Stimulated activated CD4-positive, alpha-beta T cell treated with anti-CD3 and anti-CD28 coated beads, TNF-alpha, amount 100 ng/mL, for 24 hours (primary cell): ENCODE measurements at regions not wholly inside any gene's neighbourhood (a gene's known extent, or its start where the extent isn't known, plus 50 kb on each side); places are given as distances from the start of the nearest gene placed in this dataset.

Source experiments
- DNase-seq, 3 experiments: peaks; one replicate each; pipeline ENCODE4 v3.0.0-alpha.2; 2020; ENCODE audit warnings: low read depth in 3 of 3

DNA sequence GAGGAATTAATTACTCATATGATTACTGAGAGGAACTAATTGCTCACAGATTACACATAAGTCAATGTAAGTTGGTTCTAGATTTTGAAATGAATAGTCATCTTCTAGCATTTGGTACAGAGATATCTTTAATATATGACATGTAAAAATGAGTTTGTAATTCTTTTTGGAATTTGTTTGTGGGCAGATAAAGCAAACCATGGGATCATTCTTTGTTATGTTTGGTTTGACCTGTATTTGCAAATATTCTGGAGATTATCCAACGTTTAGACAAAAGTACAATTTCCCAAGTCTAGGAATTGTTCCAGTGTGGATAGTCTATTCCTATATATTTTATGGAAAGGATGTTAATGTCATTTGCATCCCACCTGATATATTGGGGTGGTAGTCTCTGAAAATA lies 309.6 kb upstream of the EDNRB start:
- DNase-seq, result no peak

DNA sequence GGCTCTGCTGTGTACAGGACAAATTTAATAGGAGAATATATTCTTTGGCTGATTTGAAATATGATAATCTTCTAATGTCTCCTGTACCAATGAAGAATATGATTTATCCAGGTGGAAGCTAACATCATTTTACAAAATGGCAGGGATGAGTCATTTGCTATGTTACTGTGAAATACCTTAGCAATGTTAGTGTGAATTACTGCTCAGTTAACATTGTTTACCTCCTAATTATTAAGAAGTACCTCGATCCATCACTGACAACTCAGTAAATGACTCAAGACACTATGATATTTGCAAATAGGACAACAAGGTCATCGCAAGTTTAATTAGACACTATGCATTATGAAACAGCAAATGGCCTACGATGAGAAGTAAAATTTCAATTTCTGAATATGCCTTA lies 309.1 kb upstream of the EDNRB start:
- DNase-seq, result no peak

DNA sequence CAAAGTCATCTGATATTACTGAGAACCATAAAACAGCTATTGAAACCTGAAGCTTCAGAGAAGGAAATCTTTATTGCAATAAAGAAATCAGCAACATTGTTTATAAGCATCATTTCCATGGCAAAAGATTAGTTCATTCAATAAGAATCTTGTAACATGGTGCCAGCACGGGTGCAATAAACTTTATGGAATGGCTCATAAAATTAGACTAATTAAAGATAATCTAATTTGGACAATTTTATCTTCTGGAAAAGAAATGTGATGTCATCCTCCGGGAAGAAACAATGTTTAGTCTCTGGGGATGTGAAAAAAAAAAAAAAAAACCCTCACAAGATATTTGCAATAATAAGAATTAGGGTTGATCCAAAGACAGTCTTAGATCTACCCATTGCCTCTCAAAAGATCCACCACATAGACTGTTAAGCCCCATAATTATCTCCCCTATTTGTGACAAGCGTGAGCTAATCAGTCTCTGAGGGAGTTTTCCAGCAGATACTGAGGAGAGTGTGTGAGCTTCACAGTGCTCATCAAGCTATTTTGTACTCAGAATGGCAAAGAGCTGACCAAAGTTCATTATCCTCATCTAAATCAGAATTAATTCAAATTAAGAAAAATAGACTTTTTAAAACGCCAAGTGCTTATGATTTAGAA lies 297.0 kb upstream of the EDNRB start:
- DNase-seq, result no peak

DNA sequence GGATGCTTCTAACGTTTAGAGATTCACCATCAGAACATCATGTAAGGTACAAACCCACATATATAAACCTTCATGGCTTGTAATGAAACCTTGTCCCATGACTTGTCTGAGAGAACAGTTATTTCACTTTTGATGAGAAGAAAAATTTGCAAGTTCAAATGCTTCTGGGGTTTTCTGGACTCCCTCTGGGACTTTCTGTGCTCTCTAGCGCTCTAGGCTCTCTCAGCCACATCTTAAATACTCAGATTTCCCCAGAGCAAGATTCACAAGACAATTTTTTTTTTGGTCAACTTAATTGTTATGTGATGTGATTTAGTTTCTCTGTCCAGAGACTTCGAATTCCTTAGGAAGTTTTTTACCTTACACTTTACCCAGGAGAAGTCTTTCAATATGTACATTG lies 282.8 kb upstream of the EDNRB start:
- no peak for DNase-seq

DNA sequence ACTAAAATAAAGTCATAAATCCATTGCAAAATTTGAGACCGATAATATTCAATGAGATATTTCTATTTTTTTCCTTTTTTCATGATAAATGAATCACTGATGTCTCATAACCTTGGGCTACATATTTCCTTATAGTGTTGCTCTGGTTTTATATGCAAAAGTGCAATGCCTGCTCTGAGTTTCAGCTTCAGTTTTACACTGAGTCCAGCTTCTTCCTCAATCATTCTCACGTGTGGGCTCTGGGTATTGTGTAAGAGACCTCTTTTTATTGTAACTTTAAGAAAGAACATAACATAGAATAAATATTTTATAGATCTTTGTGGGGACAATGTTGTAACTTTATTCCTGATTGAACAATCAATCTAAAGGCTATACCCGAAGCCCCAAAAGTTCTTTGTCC lies 280.2 kb upstream of the EDNRB start:
- DNase-seq, result no peak

DNA sequence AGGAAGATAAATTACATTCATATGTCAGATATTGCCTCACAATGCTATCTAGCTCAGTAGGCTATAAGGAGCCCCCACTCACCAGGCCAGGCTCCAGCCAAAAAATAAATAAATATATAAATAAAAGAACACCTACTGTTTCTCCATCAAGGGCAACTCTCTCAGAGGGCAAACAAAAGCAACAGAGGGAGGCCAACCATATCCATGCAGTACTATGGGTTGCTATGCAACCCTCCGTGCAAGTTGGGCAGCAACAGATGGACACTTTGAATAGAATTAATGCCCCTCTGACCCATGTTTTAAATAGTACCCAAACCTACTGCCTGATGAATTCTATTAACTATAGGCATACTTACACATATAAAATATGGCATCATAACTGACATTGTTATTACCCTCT lies 279.8 kb upstream of the EDNRB start:
- DNase-seq, result no peak

DNA sequence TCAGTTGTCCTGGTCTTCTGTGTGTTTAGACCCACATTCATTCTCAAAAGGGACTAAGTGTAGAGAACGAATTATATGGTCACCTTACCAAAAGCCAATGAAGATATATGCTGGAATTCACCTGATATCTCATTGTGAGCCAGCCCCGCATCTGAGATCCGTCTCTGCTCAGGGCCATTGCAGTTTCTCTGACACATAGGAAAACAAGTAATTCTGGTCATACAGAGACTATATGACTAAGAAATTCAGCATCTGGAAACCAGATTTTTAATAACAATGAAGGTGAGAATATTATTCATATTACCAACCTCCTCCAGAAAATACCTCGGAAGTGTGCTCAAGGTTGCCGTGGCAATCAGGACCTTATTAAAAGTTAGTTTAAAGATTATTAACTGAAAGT lies 278.6 kb upstream of the EDNRB start:
- no peak for DNase-seq

DNA sequence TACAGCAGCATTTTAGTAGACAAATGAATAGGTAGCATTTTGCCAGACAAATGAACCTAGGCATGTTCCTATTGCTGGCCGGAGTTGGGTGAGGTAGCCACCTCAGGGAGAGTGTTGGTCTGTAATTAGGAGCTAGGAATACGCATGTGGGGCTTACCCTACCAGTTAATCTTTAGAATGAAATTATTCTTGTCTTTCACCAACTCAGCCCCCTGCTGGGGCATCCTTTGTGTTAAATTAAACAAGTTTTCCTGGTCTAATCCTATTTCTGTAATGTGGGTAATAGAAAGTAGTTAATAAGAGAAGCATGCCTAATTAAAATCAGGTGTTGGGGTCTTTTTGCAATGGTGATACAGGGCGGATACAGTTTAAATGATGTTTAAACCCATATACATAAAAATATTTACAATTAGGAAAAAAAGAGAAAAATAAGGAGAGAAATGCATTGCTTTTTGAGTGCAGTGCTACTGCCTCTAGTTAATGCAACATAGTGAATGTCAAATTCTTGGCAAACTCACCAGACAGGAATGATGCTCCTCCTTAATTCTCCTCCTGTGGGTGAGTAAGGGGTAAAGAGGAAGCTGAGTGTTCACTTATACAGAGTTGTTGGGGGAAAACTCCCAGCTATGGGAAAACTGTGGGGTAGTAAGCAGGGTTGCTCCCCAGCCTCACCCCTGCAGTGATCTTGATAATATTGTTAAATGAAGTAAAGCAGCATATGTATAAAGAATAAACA lies 276.4 kb upstream of the EDNRB start:
- DNase-seq, result no peak

DNA sequence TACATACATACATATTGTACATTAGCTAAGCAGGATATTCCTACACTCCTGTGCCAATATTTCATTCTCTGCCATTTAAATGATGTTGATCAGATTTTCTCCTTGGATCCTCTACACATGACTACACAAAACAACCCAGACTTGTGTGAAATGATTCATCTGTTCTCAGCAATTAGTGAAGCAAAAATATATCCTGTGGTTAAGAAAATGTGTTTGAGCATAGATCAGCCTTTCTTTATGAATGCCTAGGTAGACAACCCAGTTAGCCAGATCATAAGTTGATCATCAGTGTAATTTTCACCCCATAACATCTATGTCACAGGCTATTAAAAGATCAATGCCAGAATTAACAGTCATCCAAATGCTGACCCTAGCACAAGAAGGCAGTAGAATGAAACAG lies 275.2 kb upstream of the EDNRB start:
- no peak for DNase-seq

DNA sequence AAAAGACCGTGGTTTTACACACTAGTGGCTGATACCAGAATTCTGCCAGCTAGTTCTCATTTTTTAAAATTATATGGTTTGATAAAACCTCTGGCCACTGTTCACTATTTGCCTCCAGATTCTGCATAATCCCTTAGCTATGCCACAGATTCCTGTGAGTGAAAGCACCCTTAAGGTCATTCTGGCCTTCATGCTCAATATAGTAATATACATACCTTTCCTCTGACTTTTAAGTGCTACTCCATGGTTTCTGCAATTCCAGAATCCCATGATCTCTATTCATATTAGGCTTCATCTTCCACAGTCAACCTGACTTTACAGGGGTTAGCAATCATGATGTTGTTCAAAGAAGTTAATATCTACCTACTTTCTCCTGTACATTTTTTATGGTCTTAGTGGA lies 274.1 kb upstream of the EDNRB start:
- DNase-seq, result no peak

DNA sequence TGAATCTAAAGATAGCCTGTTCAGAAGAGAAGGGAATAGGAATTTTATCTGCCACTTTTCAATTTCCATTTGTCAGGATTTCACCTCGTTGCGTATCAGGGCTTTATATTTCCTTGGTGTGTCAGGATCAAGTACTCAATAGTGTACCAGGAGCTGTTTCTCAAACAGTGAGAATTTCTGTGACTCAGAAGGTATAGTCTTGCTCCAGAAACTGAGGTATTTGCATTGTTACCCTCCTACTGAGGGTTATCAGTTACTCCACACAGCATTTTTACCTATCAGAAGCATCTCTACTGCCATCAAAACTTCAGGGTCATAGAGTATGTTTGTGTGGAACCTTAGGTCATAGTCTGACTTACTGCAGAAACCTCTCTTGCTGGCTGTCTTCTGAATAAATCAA lies 271.7 kb upstream of the EDNRB start:
- no peak for DNase-seq

DNA sequence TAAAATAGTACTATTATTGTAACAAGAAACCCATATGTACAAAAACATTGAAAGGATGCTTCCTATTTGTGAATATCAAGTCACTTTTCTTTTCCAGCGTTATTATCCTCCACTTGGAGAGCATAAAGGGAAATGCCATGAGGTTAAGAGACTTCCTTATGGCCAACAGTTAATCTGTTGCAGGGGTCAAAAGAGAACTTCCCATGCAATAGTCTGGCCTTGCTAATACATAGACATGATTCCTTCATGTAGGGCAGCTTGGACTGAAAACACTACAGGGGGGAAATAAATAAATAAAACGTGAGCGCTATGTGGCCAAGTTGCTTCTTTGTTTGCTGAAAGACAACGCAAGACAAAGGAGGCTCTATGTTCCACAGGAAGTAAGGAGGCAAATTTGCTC lies 269.1 kb upstream of the EDNRB start:
- DNase-seq, result no peak

DNA sequence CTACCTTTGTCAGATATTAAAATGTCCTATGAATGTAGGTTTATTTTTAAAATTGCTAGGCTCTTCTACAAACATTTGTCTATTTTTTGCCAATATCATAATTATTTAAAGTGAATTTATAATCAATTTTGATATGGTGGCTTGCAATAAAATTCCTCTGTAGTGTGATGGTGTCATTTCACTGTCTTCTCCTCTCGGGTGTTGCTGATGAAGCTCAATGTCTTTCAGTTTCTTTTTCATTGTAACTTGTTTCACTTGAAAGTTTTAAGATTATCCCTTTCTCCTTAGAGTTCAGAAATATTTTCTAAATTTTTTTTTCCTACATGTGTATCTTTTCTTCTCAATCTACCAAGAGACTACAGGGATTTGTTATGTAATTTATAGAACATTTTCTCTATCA lies 267.1 kb upstream of the EDNRB start:
- DNase-seq, result no peak

DNA sequence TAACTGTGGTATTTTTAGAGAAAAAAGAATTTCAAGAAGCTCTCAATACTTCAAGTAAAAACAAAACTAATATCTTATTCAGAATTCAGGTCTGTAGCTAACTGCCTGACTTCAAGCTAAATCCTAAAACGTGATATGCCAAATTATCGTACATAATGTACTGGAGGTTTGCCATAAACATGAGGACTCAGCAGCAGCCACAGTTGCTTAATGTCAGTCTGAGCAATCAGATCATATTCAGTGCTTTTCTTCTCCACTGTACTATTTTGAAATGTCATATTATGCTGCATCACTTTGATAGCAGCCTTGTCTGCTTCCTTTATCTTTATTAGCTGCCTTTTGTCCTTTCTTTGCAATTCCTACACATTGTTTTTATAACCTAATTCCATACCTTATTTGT lies 265.1 kb upstream of the EDNRB start:
- DNase-seq, result no peak

DNA sequence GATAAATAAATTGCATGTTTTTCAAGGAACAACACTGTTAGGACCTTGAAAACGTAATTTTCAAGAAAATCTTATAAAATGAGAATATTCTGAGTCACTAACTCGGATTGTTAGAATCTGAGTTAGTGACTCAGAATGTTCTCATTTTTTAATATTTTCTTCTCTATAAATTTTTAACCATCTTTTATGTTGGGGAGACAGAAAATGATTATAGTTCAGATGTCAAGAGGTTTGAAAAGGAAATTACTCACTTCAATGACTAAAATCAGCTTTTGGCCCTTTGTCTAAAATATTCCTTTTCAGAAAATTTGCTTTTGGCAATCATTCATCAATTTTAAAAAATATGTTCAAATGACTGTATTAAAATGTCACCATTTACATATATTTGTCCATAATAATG lies 264.2 kb upstream of the EDNRB start:
- DNase-seq, result no peak

DNA sequence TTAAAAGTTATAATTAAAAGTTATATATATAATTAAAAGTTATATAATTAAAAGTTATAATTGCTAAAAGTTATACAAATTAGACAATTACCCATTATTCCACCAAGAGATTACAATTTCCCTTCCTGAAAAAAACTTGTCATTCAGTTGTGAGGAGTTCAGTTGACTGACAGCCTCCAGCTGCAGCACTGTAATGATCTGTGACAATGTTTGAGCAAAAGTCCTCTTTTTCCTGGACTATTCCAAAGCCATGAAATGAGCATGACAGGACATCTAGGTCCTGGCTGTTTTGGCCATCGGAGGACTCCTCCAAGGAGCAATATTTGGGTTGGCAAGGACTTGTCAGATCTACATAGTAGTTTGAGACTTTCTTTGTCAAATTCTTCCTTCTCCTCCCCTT lies 258.7 kb upstream of the EDNRB start:
- no peak for DNase-seq

DNA sequence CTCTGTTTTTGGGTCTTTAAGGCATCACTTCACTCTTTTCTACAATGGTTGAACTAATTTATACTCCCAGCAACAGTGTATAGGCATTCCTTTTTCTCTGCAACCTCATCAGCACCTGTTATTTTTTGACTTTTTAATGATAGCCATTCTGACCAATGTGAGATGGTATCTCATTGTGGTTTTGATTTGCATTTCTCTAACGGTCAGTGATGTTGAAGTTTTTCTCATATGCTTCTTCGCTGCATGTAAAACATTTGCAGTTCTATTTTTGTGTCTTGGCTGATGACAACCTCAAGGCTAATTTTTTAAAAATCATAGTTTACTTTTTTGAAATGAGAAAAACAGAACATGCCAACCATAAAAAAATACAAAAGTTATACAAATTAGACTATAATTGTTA lies 258.2 kb upstream of the EDNRB start:
- no peak for DNase-seq

DNA sequence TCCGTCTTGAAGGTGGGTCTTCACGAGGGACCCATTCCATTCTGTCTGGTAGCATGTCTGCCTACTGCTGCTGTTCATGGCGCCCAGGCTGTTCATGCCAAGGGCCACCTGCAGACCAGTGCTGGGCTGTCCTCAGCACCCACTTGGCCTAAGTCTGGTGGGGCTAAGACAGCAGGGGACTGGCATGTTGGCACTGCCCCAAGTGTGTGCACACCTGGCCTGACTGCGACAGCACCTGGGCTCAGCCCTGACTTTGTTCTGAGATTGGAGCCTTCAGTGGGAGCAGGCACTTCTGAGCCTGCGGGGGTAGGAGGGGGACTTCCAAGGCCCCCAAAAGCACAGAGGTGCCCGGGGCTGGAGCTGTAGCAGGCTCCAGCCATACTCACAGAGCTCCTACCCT lies 250.8 kb upstream of the EDNRB start:
- no peak for DNase-seq

DNA sequence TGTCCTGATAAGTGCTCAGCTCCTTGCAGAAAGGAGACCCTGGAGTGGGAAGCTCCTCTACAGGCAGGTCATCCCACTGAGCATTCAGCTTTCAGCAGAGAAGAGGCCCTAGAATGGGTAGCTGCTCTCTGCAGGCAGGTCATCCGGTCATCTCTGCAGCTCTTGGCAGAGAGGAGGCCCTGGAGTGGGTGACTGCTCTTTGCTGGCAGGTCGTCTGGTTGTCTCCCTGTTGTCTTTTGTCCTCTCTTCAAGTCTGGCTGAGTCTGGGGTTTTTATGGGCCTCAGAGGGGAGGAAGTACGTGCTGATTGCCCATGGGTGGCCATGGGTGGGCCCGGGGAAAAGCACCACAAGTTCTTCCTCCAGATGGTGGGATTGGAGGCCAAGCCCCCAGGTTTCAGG lies 250.3 kb upstream of the EDNRB start:
- no peak for DNase-seq

DNA sequence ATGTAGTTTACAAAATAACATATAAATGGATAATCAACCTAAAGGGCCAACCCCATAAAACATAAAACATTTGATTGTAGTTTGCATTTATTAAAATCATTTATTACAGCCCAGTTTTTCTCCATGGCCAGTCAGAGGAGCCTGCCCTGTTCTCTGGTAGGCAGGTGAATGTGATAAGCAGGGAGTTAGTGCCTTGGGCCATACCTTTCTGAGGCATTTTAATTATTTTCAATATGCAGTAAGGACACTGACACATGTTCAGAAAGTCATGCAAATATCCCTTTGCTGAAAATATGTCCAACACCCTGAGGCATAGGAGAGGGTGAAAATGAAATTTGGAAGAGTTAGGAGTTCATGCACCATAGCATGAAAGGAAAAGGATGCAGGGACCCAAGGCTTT lies 242.6 kb upstream of the EDNRB start:
- DNase-seq, result no peak

DNA sequence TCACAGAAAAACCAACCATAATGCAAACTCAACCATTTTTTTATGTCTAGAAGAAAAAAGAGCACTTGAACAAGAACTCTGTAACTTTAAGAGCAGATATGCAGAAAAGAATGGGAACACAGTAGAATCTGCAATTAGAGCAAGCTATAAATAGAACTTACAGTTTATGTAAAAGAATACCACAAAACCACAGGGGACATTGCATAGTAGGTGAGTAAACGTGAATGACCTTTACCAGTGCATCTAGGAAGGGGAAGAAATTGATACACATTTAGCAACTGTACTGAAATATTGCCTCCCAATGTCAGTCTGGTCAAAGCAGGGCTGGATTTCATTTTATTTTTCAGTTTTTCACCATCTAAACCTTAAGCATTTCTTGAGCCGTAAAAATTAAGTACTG lies 242.2 kb upstream of the EDNRB start:
- no peak for DNase-seq

DNA sequence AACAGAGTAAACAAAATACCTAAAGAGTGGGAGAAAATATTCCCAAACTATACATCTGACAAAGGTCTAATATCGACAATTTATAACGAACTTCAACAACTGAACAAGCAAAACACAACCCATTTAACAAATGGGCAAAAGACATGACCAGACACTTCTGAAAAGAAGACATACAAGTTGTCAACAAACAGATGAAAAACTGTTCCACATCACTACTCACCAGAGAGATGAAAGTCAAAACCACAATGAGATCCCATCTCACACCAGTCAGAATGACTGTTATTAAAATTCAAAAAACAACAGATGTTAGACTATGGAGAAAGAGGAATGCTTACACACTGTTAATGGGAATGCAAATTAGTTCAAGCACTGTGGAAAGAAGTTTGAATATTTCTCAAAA lies 233.8 kb upstream of the EDNRB start:
- DNase-seq, result no peak

DNA sequence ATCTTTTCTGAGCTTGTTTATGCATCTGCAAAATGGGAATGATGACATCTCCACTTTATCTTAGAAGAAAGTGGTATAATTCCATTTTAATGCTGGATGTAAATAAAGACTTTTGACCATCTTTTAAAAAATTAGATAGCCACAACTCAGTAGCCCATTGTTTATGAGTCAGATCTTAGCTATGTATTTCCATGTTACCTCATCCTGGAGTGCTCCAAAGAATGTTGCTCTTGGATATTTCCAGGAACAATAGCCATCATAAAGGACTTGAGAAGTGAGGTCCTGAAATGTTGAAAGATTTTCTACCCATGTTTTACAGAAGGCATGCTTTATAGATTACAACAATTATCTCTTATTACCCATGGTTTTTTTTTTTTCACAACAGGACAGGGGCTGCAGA lies 229.3 kb upstream of the EDNRB start:
- no peak for DNase-seq

DNA sequence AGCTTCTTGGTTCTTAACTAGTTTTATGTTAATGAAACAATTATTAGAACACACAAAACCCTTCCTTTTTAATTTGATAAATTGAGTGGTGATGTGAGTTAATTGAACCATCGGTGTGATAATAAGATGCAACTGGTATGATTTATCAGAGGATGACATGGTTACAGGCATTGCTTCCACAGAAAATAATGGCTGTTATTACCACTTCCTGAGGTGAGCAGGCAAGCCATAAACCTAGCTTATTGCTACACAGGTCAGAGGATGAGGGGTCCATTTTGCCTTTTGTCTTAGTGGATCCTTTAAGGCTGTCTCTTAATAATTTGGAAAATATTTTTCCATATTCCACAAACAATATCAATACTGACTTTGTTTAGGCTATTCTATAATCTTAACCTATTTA lies 226.6 kb upstream of the EDNRB start:
- no peak for DNase-seq
